NCI-H446 treated with DMSO at 0.1 percent for 48 hours (cell line): ENCODE measurements at regions not wholly inside any gene's neighbourhood (a gene's known extent, or its start where the extent isn't known, plus 50 kb on each side); places are given as distances from the start of the nearest gene placed in this dataset.
"Not testable (repeated sequence)": the region's sequence is repeated elsewhere in the genome, so short reads cannot be mapped to it uniquely, and the experiment has no call there.

Source experiments
- DNase-seq: peaks from one replicate; lab custom pipeline; 2025; lab: John Stamatoyannopoulos, UW

DNA sequence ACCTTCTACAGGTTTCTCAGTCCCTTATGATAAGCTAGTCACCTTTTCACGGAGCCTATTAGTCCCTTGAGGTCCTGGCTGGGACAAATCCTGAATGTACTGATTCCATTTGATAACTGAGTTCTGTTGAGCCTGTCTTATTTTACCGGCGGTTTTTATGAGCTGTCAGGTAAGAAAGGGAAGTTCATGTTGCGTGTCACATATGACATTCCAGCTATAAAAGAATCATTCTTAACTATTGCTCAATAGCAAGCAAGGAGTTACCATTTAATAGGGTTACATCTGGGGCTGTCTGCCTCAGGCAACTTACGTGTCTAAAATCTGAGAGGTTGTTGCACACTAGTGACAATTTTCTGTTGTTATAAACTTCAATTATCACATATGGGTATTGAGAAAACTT is 394.6 kb downstream of the TECRL start:
- no peak for DNase-seq

DNA sequence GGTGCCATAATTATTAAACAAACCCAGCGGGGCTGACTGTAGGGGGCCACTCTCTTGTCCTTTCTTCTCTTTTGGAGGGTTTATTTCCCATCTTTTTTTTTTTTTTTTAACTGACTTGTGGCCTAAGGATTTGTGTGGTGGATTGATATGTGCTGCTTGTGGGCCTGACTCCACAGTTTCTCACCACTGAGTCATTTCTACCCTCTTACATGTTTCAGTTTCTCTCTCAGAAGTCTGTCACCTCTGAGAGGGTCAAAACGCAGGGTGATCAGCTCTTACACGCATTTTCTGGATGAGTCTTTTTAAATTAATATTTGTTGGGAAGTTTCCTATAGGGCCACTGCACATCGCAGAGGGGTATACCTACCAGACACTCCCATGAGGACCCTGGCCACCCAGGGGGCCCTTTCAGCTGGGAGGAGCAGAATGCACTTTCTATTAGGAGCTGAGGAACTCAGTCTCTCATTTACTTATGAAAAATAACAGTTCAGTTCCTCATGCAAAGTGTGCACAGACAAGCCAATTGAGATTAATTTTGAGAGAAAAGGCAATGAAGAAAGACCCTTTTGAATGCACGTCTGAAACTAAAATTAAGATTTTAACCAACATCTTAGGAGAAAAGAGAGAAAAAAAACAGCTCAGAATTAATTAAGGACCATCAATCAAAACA is 407.9 kb downstream of the TECRL start:
- DNase-seq, result no peak

GRCh38 chr4:64000241-64000640 is 409.0 kb downstream of the TECRL start:
- DNase-seq, result no peak

- no peak for DNase-seq
Observed at GRCh38 chr4:63986253-63986652, 423.0 kb downstream of the TECRL start.

DNA sequence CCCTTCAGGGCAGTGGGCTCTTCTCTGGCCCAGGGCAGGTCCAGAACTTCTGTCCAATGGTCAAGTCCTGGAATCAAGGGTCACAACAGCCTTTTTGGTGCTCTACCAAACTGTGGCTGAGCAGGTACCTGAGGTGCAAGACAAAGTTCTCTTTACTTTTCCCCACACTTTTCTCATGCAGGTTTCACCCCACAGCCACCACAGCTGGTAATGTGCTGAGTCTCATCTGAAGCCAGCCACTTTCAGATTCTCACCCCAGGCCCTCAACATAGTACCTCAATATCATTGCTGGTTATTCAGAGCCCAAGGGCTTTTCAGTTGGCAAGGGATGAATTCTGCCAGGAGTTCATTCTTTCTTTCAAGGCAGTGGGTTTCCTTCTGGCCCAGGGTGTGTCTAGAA is 426.0 kb downstream of the TECRL start:
- no peak for DNase-seq

- no peak for DNase-seq
Observed at GRCh38 chr4:63965875-63966274, 443.4 kb downstream of the TECRL start.

DNA sequence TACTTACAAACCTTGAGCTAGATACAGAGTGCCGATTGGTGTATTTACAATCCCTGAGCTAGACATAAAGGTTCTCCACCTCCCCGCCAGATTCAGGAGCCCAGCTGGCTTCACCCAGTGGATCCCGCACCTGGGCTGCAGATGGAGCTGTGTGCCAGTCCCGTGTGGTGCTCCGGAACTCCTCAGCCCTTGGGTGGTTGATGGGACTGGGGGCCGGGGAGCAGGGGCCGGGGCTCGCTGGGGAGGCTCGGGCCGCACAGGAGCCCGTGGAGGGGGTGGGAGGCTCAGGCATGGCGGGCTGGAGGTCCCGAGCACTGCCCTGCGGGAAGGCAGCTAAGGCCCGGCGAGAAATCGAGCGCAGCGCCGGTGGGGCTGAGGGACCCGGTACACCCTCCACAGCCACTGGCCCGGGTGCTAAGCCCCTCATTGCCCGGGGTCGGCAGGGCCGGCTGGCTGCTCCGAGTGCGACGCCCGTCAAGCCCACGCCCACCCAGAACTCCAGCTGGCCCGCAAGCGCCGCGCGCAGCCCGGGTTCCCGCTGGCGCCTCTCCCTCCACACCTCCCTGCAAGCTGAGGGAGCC is 466.5 kb downstream of the TECRL start:
- not testable (repeated sequence) for DNase-seq

- DNase-seq, result peak; percentile 3
Observed at GRCh38 chr4:63937961-63938360, 471.3 kb downstream of the TECRL start.

DNA sequence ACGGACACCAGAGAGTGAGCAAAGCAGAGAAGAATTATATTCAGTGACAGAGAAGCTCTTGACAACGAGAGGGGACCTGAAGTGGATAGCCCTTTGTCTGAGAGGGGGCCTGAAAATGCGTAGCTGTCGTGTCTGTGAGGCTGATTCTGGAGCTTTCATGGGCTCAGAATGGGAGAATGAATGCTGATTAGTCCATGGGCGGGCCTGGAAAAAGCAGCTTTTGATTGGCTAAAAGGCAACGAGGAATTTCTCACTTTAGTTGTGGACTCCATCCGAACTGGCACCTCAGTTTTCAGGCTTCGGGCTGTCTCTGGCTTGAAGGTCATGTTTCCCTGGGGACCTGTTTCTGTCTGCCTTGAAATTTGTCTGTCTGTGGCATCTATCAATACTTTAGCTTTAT is 487.1 kb downstream of the TECRL start:
- no peak for DNase-seq

DNA sequence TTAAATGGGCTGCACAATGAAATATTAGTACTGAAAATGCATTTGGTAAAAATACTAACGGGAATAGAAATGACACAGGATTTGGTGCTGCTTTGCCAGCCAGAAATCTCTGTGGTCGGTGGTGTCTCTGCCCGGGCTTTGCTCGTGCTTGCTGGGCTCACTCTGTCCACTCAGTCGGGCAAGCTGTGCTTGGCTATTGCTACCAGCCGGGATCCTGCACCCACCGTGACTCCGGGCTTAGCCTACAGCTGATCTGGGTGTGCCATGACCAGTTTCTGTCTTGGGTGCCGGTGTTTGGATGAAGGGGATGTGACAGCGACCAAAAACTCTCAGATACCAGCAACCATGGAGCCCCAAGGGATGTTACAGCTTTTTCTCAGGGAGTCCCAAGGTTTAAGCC is 487.7 kb downstream of the TECRL start:
- DNase-seq, result no peak

- no peak for DNase-seq
Observed at GRCh38 chr4:63919636-63920365, 489.4 kb downstream of the TECRL start.

- DNase-seq, result no peak
Observed at GRCh38 chr4:63906660-63907183, 502.5 kb downstream of the TECRL start.

DNA sequence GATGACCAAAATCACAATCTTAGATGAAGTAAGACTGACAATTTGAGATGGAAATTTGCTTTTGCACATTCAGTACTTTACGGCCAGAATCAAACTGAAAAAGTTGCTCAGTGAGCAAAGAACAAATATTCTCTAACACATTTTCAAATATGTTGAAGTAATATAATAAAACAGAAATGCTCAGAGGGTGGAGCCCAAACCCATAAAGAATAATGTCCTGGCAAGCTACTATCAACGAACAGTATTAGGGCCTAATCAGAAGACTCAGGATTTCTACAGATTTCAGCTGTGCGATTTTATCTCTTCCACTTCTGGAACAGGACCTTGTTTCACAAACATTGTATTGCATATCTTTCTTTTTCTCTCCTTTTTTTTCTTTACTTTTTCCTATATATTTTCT is 505.0 kb downstream of the TECRL start:
- no peak for DNase-seq

DNA sequence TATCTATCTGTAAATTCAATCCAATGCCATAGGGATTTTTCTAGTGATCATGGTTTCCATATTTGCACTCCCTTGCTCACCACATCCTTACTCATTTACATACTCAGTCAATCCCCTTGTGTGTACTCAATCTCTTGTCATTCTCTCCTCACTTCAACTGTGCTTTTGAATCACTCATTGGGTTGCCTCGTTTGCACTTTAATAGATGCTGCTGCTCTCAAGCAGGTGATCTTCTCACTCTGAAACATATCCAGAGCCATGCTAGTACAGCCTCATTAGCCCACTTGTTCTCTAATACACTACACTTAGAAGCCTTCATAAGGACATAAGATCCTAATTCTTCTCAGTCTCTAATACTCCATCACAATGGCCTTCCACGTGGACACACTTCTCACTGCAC is 507.9 kb downstream of the TECRL start:
- no peak for DNase-seq

DNA sequence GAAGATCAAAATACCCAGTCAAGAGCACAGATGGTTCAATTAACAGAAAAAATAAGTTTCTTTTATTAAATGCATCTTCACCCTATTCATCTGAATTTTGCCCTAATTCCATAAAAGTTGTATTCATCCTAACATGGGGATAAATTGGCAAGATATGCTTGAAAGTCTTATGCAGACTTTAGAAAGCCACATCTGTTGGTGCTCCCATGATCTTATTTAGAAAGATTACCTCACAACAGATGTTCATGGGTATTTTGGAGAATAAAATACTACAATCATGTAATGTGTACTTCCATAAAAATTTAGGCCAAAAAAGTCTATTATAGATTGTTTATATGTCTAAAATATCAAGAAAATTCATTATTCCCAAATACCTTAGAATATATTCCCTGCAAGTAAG is 510.3 kb downstream of the TECRL start:
- DNase-seq, result peak; percentile 11

GRCh38 chr4:63894161-63894560 is 515.1 kb downstream of the TECRL start:
- no peak for DNase-seq

DNA sequence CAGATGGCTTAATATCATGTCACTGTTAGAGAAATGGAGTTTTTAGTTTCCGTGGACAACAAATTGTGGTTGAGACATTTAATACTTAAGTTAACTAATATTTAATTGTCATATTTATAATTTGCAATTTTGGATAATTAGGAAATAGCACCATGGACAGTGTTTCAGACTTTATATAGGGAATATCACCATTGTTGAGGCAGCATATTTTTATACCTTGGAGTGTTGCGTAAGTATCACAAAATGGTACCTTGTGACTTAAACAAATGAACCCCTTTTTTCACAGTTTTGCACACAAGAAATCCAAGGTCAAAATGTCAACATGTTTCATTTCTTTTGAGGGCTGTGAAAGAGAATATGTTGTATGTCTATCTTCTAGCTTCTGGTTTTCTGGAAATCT is 539.9 kb downstream of the TECRL start:
- DNase-seq, result no peak

- DNase-seq, result no peak
Observed at GRCh38 chr4:63851496-63851895, 557.8 kb downstream of the TECRL start.

DNA sequence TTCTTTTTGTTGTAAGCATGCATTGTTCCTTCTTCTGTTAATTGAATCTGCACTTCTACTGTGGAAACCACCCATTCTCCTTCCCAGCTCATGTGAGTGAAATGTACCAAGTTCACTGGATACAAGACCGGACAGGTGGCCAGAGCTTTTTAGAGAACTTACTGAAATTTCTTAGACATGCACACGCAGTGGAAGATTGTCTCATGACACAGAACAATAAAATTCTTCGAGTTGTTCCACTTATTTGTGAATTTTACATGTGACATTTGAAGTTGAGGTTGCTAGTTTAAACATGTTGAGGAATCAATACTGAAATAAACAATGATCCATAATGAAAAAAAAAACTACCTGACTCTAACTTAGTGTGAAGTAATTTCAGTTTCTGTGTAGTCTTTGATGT is 568.0 kb downstream of the TECRL start:
- DNase-seq, result no peak

GRCh38 chr4:63831590-63832155 is 577.6 kb downstream of the TECRL start:
- DNase-seq, result no peak

- DNase-seq, result no peak
Observed at GRCh38 chr4:63817196-63817865, 591.9 kb downstream of the TECRL start.
